Peyer's patch (tissue), 4 donors: ENCODE measurements at regions not wholly inside any gene's neighbourhood (a gene's known extent, or its start where the extent isn't known, plus 50 kb on each side); places are given as distances from the start of the nearest gene placed in this dataset.

Experiments
- DNase-seq, 3 donors: peaks; one replicate each; pipeline ENCODE4 v3.0.0-alpha.2; 2017 to 2019
- H3K27ac ChIP-seq, 4 donors: fragments of 200-600 bp; sonication (generic); one replicate each; pipeline ENCODE4 v1.5.1; 2016 to 2019
- H3K27me3 ChIP-seq, 2 donors: fragments of 200-600 bp; sonication (generic); one replicate each; pipeline ENCODE4 v1.5.1; 2019
- H3K36me3 ChIP-seq, 3 donors: fragments of 200-600 bp; sonication (generic); one replicate each; pipeline ENCODE4 v1.5.1; 2016 to 2019
- H3K4me1 ChIP-seq, 4 donors: fragments of 200-600 bp; sonication (generic); one replicate each; pipeline ENCODE4 v1.5.1; 2016 to 2019
- H3K4me3 ChIP-seq, 4 donors: fragments of 200-600 bp; sonication (generic); 1 replicate in 3 of 4; 2 replicates in 1 of 4; pipeline ENCODE4 v1.5.1; 2016 to 2019; ENCODE audit warnings: mild to moderate bottlenecking in 1 of 4
- H3K9me3 ChIP-seq, 4 donors: fragments of 200-600 bp; sonication (generic); one replicate each; pipeline ENCODE4 v1.5.1; 2016 to 2019; ENCODE audit warnings: mild to moderate bottlenecking in 1 of 4
- CTCF ChIP-seq, 6 experiments: fragments of 450-650 bp in 4 of 6; fragments of 200-600 bp in 2 of 6; sonication (generic) in 1 of 6; IDR thresholded peaks; one replicate each; pipeline ENCODE4 v1.5.1; 2017 to 2019; ENCODE audit warnings: antibody characterized with exemption in 6 of 6, mild to moderate bottlenecking in 3 of 6, moderate library complexity in 1 of 6
- POLR2A ChIP-seq, 2 donors: fragments of 450-650 bp; IDR thresholded peaks; one replicate each; pipeline ENCODE4 v1.5.1; 2017; ENCODE audit warnings: antibody characterized with exemption in 2 of 2, mild to moderate bottlenecking in 2 of 2, moderate library complexity in 2 of 2

GRCh38 chr4:100605144-100605543 is 87.3 kb upstream of the EMCN start:
- no peak for DNase-seq
- Histone ChIP-seq H3K4me1 (no peaks in the 10 kb centered on the region), H3K9me3 (no peaks in the 10 kb centered on the region), H3K27me3 (no peaks in the 10 kb centered on the region), H3K27ac (no peak overlapping the region), H3K36me3 (no peaks in the 10 kb centered on the region), H3K4me3 (no peak overlapping the region)
- TF ChIP-seq CTCF (IDR thresholded peaks at IDR 0.05) (no peak), POLR2A (IDR thresholded peaks at IDR 0.05) (no peak)

- no peak for TF ChIP-seq CTCF (IDR thresholded peaks at IDR 0.05)
- no peak for TF ChIP-seq POLR2A (IDR thresholded peaks at IDR 0.05)
- H3K4me1 ChIP-seq: no peaks in the 10 kb centered on the region
- H3K27me3 ChIP-seq: no peaks in the 10 kb centered on the region
- H3K27ac ChIP-seq: no peak overlapping the region
- no peak overlapping the region for H3K4me3 ChIP-seq
- no peaks in the 10 kb centered on the region for H3K36me3 ChIP-seq
- H3K9me3 ChIP-seq: no peaks in the 10 kb centered on the region
- no peak for DNase-seq
Observed at GRCh38 chr4:100593935-100594334, 76.1 kb upstream of the EMCN start.

- no peaks in the 10 kb centered on the region for H3K36me3 ChIP-seq
- no peak overlapping the region for H3K27ac ChIP-seq
- H3K4me1 ChIP-seq: no peaks in the 10 kb centered on the region
- DNase-seq: no peak
- no peaks in the 10 kb centered on the region for H3K9me3 ChIP-seq
- no peak for TF ChIP-seq POLR2A (IDR thresholded peaks at IDR 0.05)
- no peak for TF ChIP-seq CTCF (IDR thresholded peaks at IDR 0.05)
- no peak overlapping the region for H3K4me3 ChIP-seq
- no peaks in the 10 kb centered on the region for H3K27me3 ChIP-seq
Observed at GRCh38 chr4:100591161-100591876, 73.5 kb upstream of the EMCN start.

GRCh38 chr4:100590325-100590724 is 72.5 kb upstream of the EMCN start:
- Histone ChIP-seq H3K4me3 (no peak overlapping the region), H3K27ac (no peak overlapping the region), H3K36me3 (no peaks in the 10 kb centered on the region), H3K9me3 (no peaks in the 10 kb centered on the region), H3K4me1 (no peaks in the 10 kb centered on the region), H3K27me3 (no peaks in the 10 kb centered on the region)
- no peak for DNase-seq
- TF ChIP-seq POLR2A (IDR thresholded peaks at IDR 0.05): no peak
- TF ChIP-seq CTCF (IDR thresholded peaks at IDR 0.05): no peak

- Histone ChIP-seq H3K4me1 (no peaks in the 10 kb centered on the region), H3K27me3 (no peaks in the 10 kb centered on the region), H3K36me3 (no peaks in the 10 kb centered on the region), H3K9me3 (no peaks in the 10 kb centered on the region), H3K27ac (no peak overlapping the region), H3K4me3 (no peak overlapping the region)
- TF ChIP-seq CTCF (IDR thresholded peaks at IDR 0.05): no peak
- no peak for TF ChIP-seq POLR2A (IDR thresholded peaks at IDR 0.05)
- no peak for DNase-seq
Observed at GRCh38 chr4:100588076-100588475, 70.3 kb upstream of the EMCN start.

- TF ChIP-seq CTCF (IDR thresholded peaks at IDR 0.05) (no peak), POLR2A (IDR thresholded peaks at IDR 0.05) (no peak)
- Histone ChIP-seq H3K36me3 (no peaks in the 10 kb centered on the region), H3K27me3 (no peaks in the 10 kb centered on the region), H3K4me3 (no peak overlapping the region), H3K9me3 (no peaks in the 10 kb centered on the region), H3K27ac (no peak overlapping the region), H3K4me1 (no peaks in the 10 kb centered on the region)
- no peak for DNase-seq
Observed at GRCh38 chr4:100582146-100582545, 64.3 kb upstream of the EMCN start.
